LNCaP clone FGC (cell line): ENCODE measurements at regions not wholly inside any gene's neighbourhood (a gene's known extent, or its start where the extent isn't known, plus 50 kb on each side); places are given as distances from the start of the nearest gene placed in this dataset.
"Not testable (repeated sequence)": the region's sequence is repeated elsewhere in the genome, so short reads cannot be mapped to it uniquely, and the experiment has no call there.

Source experiments
- DNase-seq: peaks from one replicate; pipeline ENCODE4 v3.0.0-alpha.2; 2011; ENCODE audit warnings: low read depth
- H3K4me3 ChIP-seq: 2 replicates; pipeline ENCODE4 v1.5.1; 2011; ENCODE audit warnings: mild to moderate bottlenecking, low read depth, low read length, control low read depth
- TF ChIP-seq, protein P1 (sequence below): IDR thresholded peaks from 2 replicates; pipeline ENCODE4 v1.5.1; 2012; ENCODE audit warnings: mild to moderate bottlenecking; ENCODE audit not compliant: control insufficient read depth, insufficient read depth; ENCODE audit errors: extremely low read depth

DNA sequence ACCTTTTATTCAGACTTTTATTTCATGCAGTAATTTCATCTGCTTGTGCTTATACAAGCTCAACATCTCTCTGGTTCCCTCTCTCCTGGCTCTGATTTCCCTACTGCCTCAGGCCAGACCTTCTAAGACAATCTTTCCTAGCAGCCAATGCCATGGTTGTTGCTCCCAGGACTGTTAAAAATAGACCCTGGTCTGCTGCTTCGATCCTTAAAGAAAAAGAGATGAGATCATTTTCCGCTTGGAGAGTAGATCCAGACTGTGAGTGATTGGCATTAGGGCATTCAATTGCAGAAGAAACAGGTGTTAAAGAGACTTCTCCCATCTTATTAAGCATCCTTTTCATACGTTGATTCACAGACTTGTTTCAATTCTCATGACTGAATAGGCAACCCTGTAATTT lies 68.4 kb upstream of the ITGB1 start:
- TF ChIP-seq, protein P1, sequence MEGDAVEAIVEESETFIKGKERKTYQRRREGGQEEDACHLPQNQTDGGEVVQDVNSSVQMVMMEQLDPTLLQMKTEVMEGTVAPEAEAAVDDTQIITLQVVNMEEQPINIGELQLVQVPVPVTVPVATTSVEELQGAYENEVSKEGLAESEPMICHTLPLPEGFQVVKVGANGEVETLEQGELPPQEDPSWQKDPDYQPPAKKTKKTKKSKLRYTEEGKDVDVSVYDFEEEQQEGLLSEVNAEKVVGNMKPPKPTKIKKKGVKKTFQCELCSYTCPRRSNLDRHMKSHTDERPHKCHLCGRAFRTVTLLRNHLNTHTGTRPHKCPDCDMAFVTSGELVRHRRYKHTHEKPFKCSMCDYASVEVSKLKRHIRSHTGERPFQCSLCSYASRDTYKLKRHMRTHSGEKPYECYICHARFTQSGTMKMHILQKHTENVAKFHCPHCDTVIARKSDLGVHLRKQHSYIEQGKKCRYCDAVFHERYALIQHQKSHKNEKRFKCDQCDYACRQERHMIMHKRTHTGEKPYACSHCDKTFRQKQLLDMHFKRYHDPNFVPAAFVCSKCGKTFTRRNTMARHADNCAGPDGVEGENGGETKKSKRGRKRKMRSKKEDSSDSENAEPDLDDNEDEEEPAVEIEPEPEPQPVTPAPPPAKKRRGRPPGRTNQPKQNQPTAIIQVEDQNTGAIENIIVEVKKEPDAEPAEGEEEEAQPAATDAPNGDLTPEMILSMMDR: no peak
- H3K4me3 ChIP-seq: no peak overlapping the region
- no peak for DNase-seq

DNA sequence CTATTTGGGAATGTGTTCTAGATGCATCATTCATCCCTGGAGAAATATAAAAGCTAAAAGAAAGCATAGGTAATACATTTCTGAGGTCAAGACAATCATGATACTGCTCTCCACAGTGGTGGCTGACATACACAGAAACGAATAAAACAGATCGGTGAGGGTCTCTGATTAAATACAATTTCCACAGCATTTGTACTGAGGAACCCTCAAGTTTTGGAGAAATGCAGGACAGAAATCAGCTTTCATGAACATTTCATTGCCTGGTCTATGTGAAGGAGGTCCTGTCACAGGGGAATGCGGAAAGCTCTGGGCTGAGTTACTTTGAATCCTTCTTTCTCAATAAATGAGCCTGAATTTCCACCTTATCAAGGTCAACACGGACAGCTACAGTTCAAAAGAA lies 67.9 kb upstream of the ITGB1 start:
- H3K4me3 ChIP-seq: no peak overlapping the region
- TF ChIP-seq, protein P1: no peak
- no peak for DNase-seq

GRCh38 chr10:33025039-33025438 lies 67.0 kb upstream of the ITGB1 start:
- H3K4me3 ChIP-seq: no peak overlapping the region
- TF ChIP-seq, protein P1: no peak
- DNase-seq: no peak

DNA sequence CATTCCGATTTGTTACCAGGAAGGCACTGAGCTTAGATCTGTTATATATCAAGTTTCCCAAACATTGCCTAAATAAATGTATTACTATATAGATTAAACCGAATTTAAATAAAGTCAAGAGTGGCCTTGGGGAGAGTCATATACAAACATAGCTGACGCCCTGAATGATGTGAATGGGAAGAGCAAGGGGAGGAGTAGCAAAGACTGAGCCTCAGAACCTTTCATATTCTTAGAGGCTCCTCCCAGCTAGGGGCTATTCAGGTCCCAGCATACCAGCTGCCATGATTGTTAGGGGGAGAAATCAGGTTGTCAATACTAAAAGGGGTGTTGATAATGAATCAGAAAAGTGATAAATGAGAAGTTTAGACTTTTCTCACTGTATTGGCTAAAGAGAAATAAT lies 64.7 kb upstream of the ITGB1 start:
- TF ChIP-seq, protein P1: no peak
- no peak overlapping the region for H3K4me3 ChIP-seq
- DNase-seq: no peak

DNA sequence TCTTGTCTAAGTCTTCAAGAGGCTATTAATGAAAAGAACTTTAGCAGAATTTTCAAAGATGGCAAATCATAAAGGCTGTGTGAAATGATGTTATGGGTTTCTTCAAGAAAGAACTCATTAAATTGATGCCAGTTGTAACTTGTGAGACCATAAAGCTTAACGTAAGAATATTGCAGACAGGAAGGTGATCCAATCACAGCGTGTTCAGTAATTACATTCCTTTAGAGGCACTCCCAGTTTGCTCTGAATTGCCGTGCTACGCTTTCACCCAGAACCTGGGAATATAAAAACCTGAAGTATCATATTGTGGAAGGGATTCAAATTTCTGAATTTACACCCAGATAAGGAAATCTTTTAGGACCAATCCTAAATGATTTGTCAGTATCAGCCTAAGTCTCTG lies 64.1 kb upstream of the ITGB1 start:
- TF ChIP-seq, protein P1: no peak

DNA sequence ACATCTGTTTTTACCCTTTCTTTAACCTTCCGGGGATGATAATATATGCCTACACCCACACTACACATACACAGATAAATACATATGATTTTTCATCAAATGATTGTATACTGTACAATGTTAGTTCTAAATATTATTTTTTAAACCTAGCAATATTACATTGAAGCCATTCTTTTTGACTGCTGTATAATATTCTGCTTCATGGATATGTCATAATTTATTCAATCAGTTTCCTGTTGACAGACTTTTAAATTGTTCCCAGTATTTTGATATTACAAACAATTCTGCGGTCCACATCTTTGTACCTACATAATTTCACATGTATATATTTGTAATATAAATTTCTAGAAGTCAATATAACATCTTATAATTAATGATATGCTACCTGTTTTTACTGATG lies 59.0 kb upstream of the ITGB1 start:
- TF ChIP-seq, protein P1: no peak
- DNase-seq: no peak
- H3K4me3 ChIP-seq: no peak overlapping the region

More for the DNA sequence above, 64.1 kb upstream of the ITGB1 start:
- DNase-seq: no peak
- no peak overlapping the region for H3K4me3 ChIP-seq

DNA sequence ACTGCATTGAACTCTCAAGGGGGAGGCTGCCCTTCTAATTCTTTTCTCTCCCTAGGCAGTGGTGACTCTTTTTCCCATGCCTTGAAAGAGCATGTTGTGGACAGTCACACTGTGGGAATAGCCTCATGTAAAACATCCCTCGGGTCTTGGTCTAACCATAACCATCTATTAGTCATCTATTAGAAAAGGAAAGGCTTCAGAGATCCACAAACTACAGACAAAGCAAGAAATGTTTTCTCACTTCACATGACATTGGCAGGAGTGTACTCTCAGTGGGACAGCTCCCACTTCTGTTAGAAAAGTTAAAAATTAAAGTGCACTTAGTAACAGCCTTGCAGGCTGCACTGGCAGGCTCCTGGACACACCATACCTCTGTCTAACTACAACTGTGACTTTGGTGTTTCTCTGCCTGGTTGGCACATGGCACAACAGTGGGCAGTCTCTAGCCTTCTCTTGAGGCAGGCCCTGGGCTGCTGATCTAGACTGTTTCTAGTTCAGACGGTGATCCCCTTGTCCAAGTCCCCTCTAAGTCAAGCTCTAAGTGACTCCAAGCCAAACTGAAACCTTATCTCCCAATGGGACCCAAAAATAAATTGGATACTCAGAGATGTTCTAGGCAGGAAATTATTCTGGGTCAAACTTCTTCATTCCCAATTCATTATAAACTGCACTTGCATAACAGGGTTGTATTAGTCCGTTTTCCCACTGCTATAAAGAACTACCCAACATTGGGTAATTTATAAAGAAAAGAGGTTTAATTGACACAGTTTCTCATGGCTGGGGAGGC lies 57.9 kb upstream of the ITGB1 start:
- H3K4me3 ChIP-seq: no peak overlapping the region
- TF ChIP-seq, protein P1: no peak
- no peak for DNase-seq

- not testable (repeated sequence) for DNase-seq, H3K4me3 ChIP-seq
Observed at GRCh38 chr10:33013331-33013730, 55.3 kb upstream of the ITGB1 start.
